Esophagus muscularis mucosa (tissue), 2 donors: ENCODE measurements at regions not wholly inside any gene's neighbourhood (a gene's known extent, or its start where the extent isn't known, plus 50 kb on each side); places are given as distances from the start of the nearest gene placed in this dataset.

Experiments
- EP300 ChIP-seq: sonication (generic); formaldehyde crosslinking; IDR thresholded peaks from one replicate; pipeline ENCODE4 v1.6.1; 2017; ENCODE audit warnings: antibody characterized with exemption
- POLR2A ChIP-seq: fragments of 450-650 bp; IDR thresholded peaks from one replicate; pipeline ENCODE4 v1.6.1; 2017; ENCODE audit warnings: antibody characterized with exemption, moderate library complexity, mild to moderate bottlenecking, low read depth

- TF ChIP-seq EP300 (no peak), POLR2A (no peak)
These were observed 164.8 kb upstream of the ACVR2A start for GRCh38 chr2:147679955-147680531.
